SK-N-MC (cell line): ENCODE measurements at regions not wholly inside any gene's neighbourhood (a gene's known extent, or its start where the extent isn't known, plus 50 kb on each side); places are given as distances from the start of the nearest gene placed in this dataset.

Source experiments
- EZH2 ChIP-seq: fragments of 200-600 bp; sonication (generic); IDR thresholded peaks from one replicate; pipeline ENCODE4 v1.6.1; 2017; ENCODE audit warnings: antibody characterized with exemption
- FOXP2 ChIP-seq: optimal IDR thresholded peaks from 2 replicates; pipeline ENCODE3; 2011; ENCODE audit warnings: mild to moderate bottlenecking, moderate library complexity; ENCODE audit not compliant: insufficient read depth; ENCODE audit errors: extremely low read length, control extremely low read depth
- POLR2AphosphoS5 ChIP-seq: IDR thresholded peaks from 2 replicates; pipeline ENCODE4 v1.6.1; 2012; ENCODE audit warnings: mild to moderate bottlenecking, low read depth, low read length, borderline replicate concordance

- no peak for TF ChIP-seq EZH2
- no peak for TF ChIP-seq POLR2AphosphoS5
- no peak for TF ChIP-seq FOXP2
Observed at GRCh38 chr9:29432191-29432590, 1858.9 kb upstream of the C9orf72 start.
